Ammon's horn (tissue), 1 donor: ENCODE measurements at regions not wholly inside any gene's neighbourhood (a gene's known extent, or its start where the extent isn't known, plus 50 kb on each side); places are given as distances from the start of the nearest gene placed in this dataset.

Experiments used
- DNase-seq: peaks from one replicate; pipeline ENCODE4 v3.0.0-alpha.2; 2016; ENCODE audit warnings: low spot score

GRCh38 chr16:54442864-54443263, 156.3 kb upstream of the IRX3 start:
- DNase-seq = no peak

- no peak for DNase-seq
Measured at GRCh38 chr16:54438469-54438868, 151.9 kb upstream of the IRX3 start.

GRCh38 chr16:54437921-54438320, 151.3 kb upstream of the IRX3 start:
- no peak for DNase-seq

- no peak for DNase-seq
Measured at GRCh38 chr16:54437401-54437800, 150.8 kb upstream of the IRX3 start.

- DNase-seq = no peak
Measured at GRCh38 chr16:54436346-54436745, 149.8 kb upstream of the IRX3 start.

- no peak for DNase-seq
Measured at GRCh38 chr16:54434859-54435258, 148.3 kb upstream of the IRX3 start.

GRCh38 chr16:54432897-54433229, 146.3 kb upstream of the IRX3 start:
- no peak for DNase-seq

- peak; percentile 55 for DNase-seq
Measured at GRCh38 chr16:54431997-54432896, 145.7 kb upstream of the IRX3 start.

GRCh38 chr16:54431041-54431996, 144.7 kb upstream of the IRX3 start:
- no peak for DNase-seq

GRCh38 chr16:54430491-54431030, 144.0 kb upstream of the IRX3 start:
- no peak for DNase-seq

GRCh38 chr16:54429029-54429428, 142.4 kb upstream of the IRX3 start:
- no peak for DNase-seq

GRCh38 chr16:54426553-54426849, 139.9 kb upstream of the IRX3 start:
- DNase-seq = no peak

- DNase-seq = no peak
Measured at GRCh38 chr16:54425681-54426552, 139.3 kb upstream of the IRX3 start.

GRCh38 chr16:54425068-54425467, 138.5 kb upstream of the IRX3 start:
- no peak for DNase-seq

- no peak for DNase-seq
Measured at GRCh38 chr16:54424043-54424451, 137.5 kb upstream of the IRX3 start.

GRCh38 chr16:54422569-54422978, 136.0 kb upstream of the IRX3 start:
- DNase-seq = no peak

- DNase-seq = no peak
Measured at GRCh38 chr16:54422159-54422558, 135.6 kb upstream of the IRX3 start.

GRCh38 chr16:54421220-54421619, 134.6 kb upstream of the IRX3 start:
- DNase-seq = no peak

GRCh38 chr16:54418903-54419302, 132.3 kb upstream of the IRX3 start:
- DNase-seq = no peak

GRCh38 chr16:54417384-54417783, 130.8 kb upstream of the IRX3 start:
- DNase-seq = no peak

GRCh38 chr16:54414671-54415070, 128.1 kb upstream of the IRX3 start:
- DNase-seq = no peak
